KMS-11 (cell line): ENCODE measurements at regions not wholly inside any gene's neighbourhood (a gene's known extent, or its start where the extent isn't known, plus 50 kb on each side); places are given as distances from the start of the nearest gene placed in this dataset.

Experiments
- H2AFZ ChIP-seq: fragments of 200-600 bp; sonication (generic); 2 replicates; pipeline ENCODE4 v1.6.1; 2016; ENCODE audit warnings: antibody characterized with exemption, mixed run types, low read depth
- H3K27ac ChIP-seq: fragments of 200-600 bp; sonication (generic); 2 replicates; pipeline ENCODE4 v1.6.1; 2016; ENCODE audit warnings: mild to moderate bottlenecking, mixed run types
- H3K27me3 ChIP-seq: fragments of 200-600 bp; sonication (generic); 2 replicates; pipeline ENCODE4 v1.6.1; 2017; ENCODE audit warnings: mild to moderate bottlenecking, low read depth, mixed run types, moderate library complexity; ENCODE audit not compliant: insufficient read depth
- H3K36me3 ChIP-seq: fragments of 200-600 bp; sonication (generic); 2 replicates; pipeline ENCODE4 v1.6.1; 2017; ENCODE audit warnings: mild to moderate bottlenecking, mixed run types; ENCODE audit not compliant: insufficient read depth
- H3K4me1 ChIP-seq: fragments of 200-600 bp; sonication (generic); 2 replicates; pipeline ENCODE4 v1.6.1; 2016; ENCODE audit warnings: mild to moderate bottlenecking, low read depth, mixed run types; ENCODE audit not compliant: poor library complexity, severe bottlenecking
- H3K4me2 ChIP-seq: fragments of 200-600 bp; sonication (generic); 2 replicates; pipeline ENCODE4 v1.7.0; 2016; ENCODE audit warnings: mild to moderate bottlenecking, mixed run types
- H3K4me3 ChIP-seq: fragments of 200-600 bp; sonication (generic); IDR thresholded peaks from 2 replicates; pipeline ENCODE4 v1.6.1; 2017; ENCODE audit warnings: low read depth, low read length, mixed read lengths; ENCODE audit not compliant: insufficient read depth
- H3K79me2 ChIP-seq: fragments of 200-600 bp; sonication (generic); 2 replicates; pipeline ENCODE4 v1.6.1; 2016; ENCODE audit warnings: low read depth, mixed run types; ENCODE audit not compliant: insufficient read depth
- H3K9ac ChIP-seq: fragments of 200-600 bp; sonication (generic); 2 replicates; pipeline ENCODE4 v1.6.1; 2016; ENCODE audit warnings: mild to moderate bottlenecking, mixed run types
- H4K20me1 ChIP-seq: fragments of 200-600 bp; sonication (generic); 2 replicates; pipeline ENCODE4 v1.6.1; 2016; ENCODE audit warnings: mild to moderate bottlenecking, mixed run types; ENCODE audit not compliant: insufficient read depth
- TF ChIP-seq, protein P1 (sequence below): fragments of 200-600 bp; sonication (generic); conservative IDR thresholded peaks from 2 replicates; pipeline ENCODE4 v1.6.1; 2017; ENCODE audit warnings: low read depth, mild to moderate bottlenecking, antibody characterized with exemption, low read length, moderate library complexity, mixed read lengths

- no peaks in the 10 kb centered on the region for H4K20me1 ChIP-seq
- no peaks in the 10 kb centered on the region for H3K27me3 ChIP-seq
- H3K27ac ChIP-seq: no peak overlapping the region
- no peak overlapping the region for H3K4me3 ChIP-seq
- 0 out of 2 replicates have a peak overlapping the region, but pooled peaks have one; percentile 3 for H3K4me2 ChIP-seq
- TF ChIP-seq, protein P1, sequence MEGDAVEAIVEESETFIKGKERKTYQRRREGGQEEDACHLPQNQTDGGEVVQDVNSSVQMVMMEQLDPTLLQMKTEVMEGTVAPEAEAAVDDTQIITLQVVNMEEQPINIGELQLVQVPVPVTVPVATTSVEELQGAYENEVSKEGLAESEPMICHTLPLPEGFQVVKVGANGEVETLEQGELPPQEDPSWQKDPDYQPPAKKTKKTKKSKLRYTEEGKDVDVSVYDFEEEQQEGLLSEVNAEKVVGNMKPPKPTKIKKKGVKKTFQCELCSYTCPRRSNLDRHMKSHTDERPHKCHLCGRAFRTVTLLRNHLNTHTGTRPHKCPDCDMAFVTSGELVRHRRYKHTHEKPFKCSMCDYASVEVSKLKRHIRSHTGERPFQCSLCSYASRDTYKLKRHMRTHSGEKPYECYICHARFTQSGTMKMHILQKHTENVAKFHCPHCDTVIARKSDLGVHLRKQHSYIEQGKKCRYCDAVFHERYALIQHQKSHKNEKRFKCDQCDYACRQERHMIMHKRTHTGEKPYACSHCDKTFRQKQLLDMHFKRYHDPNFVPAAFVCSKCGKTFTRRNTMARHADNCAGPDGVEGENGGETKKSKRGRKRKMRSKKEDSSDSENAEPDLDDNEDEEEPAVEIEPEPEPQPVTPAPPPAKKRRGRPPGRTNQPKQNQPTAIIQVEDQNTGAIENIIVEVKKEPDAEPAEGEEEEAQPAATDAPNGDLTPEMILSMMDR: no peak
- peaks cover 61% of the 10 kb centered on the region for H3K4me1 ChIP-seq
- H3K9ac ChIP-seq: no peak overlapping the region
- H3K36me3 ChIP-seq: no peaks in the 10 kb centered on the region
- H3K79me2 ChIP-seq: no peaks in the 10 kb centered on the region
- no peak overlapping the region for H2AFZ ChIP-seq
These were observed 325.6 kb downstream of the TXNL1 start for GRCh38 chr18:56312551-56313335.

DNA sequence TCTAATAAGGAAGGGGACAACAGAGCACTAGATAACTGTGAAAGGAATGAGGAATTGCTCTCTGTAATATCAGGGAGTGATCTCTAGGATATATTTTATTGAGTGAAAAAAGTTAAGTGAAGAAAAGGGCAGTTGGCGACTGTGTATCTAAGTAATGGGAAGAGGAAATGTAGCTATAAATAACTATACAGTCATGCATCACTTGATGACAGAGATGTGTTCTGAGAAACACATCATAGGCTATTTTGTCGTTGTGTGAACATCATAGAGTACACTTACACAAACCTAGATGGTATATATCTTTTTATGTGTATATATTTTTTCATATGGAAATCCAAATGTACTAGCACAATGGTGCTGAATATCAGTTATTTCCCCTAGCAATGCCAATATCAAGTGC is 329.3 kb downstream of the TXNL1 start:
- H3K4me2 ChIP-seq: peak overlapping the region; percentile 76
- H3K9ac ChIP-seq: no peak overlapping the region
- no peak overlapping the region for H2AFZ ChIP-seq
- H4K20me1 ChIP-seq: no peaks in the 10 kb centered on the region
- H3K27me3 ChIP-seq: no peaks in the 10 kb centered on the region
- peak overlapping the region; percentile 50; the same call in 1 of the 2 replicates for H3K27ac ChIP-seq
- H3K36me3 ChIP-seq: no peaks in the 10 kb centered on the region
- TF ChIP-seq, protein P1: no peak
- no peaks in the 10 kb centered on the region for H3K79me2 ChIP-seq
- H3K4me3 ChIP-seq: no peak overlapping the region
- peaks cover 72% of the 10 kb centered on the region for H3K4me1 ChIP-seq

DNA sequence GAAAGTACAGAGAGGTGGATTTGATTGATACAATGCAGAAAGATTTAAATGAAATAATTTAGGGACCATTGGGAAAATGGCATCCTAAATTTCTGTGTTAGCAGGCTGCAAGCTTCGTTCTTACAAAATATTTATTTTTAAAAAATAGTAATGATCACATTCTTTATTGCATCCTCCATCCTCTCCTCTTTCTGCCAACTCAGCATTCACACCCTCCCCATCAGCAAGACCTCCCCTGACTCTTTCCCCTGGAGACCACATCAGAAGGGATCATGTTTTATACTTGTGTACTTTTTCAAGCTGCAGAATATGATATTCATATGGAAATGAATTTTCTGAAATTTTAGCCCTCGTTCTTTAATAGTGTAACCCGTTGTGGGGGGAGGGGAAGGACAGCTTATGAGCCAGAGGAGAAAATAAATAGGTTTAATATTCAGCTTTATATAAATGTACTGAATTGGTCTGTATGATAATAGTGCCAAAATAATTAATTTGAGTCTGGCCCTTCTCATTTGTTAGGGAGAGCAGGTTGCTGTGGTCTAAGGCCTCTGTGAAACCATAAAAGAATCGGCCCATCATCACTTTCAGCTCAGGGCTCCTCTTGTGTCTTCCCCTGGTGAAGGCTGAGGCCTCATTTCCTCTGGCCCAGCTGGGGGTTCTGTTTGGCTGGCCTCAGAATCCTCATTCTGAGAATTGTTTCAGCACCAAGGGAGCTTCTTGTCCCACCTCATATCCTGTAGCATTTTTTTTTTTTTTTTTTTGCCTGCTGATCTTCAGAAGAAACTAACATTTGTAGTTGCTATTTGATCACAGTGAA is 330.8 kb downstream of the TXNL1 start:
- Histone ChIP-seq H3K79me2 (no peaks in the 10 kb centered on the region), H3K36me3 (no peaks in the 10 kb centered on the region), H3K27me3 (no peaks in the 10 kb centered on the region), H2AFZ (no peak overlapping the region), H3K4me2 (peak overlapping the region; percentile 76), H3K9ac (no peak overlapping the region), H4K20me1 (no peaks in the 10 kb centered on the region), H3K4me1 (peaks cover 58% of the 10 kb centered on the region), H3K4me3 (no peak overlapping the region), H3K27ac (peak overlapping the region; percentile 50)
- TF ChIP-seq, protein P1: no peak

GRCh38 chr18:56306797-56307196 is 331.6 kb downstream of the TXNL1 start:
- Histone ChIP-seq H3K27ac (no peak overlapping the region; the same call in 1 of the 2 replicates), H3K9ac (no peak overlapping the region), H3K4me3 (no peak overlapping the region), H3K27me3 (no peaks in the 10 kb centered on the region), H4K20me1 (no peaks in the 10 kb centered on the region), H3K4me1 (peaks cover 50% of the 10 kb centered on the region), H2AFZ (no peak overlapping the region), H3K36me3 (no peaks in the 10 kb centered on the region), H3K4me2 (peak overlapping the region; percentile 76), H3K79me2 (no peaks in the 10 kb centered on the region)
- TF ChIP-seq, protein P1: no peak
